ENCODE measurements at regions not wholly inside any gene's neighbourhood (a gene's known extent, or its start where the extent isn't known, plus 50 kb on each side); places are given as distances from the start of the nearest gene placed in this dataset.

DNA sequence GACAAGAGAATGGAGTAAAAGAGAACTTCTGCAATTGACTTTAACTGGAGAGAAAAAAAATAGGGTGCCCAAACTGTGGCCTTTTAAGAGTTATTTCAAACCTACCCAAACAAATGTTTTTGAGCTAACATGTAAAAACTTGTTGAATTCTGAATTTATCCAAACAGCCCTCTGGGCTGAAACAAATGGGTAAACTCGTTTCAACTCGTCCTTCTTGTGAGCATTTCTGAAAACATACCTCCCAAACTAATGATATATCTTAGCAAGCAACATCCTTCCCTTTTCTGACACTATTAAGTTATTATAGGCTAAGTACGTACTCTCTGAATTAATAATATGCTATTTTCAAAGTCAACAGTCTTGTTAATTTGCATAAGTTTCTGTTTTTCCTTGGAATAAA is 793.0 kb upstream of the ACVR2A start:
- TF ChIP-seq EZH2 (IDR thresholded peaks at IDR 0.05; ENCODE audit: low read length, unreplicated experiment), result no peak
- no peak for TF ChIP-seq EZH2phosphoT487 (IDR thresholded peaks at IDR 0.05; ENCODE audit: borderline replicate concordance, low read length)
- TF ChIP-seq CTCF (conservative IDR thresholded peaks at IDR 0.05; ENCODE audit: low read depth, low read length), result no peak
- ATAC-seq, result no peak
- no peaks in the 10 kb centered on the region for H4K20me1 ChIP-seq (ENCODE audit: low read length)
- no TSS peak for BruUV-seq (replicated peaks)
- intact Hi-C loops (cut with micrococcal nuclease), result no loop called here
- ChIA-PET CTCF (no interaction called here), POLR2A (ENCODE audit: unreplicated experiment) (no interaction called here)
- H3K4me3 ChIP-seq (ENCODE audit: low read length), result no peak overlapping the region
- no peak overlapping the region for H3K9ac ChIP-seq (ENCODE audit: low read length)
- H3K27me3 ChIP-seq (ENCODE audit: low read length), result no peaks in the 10 kb centered on the region
- DNase-seq, result no peak
- no peak overlapping the region for H3K27ac ChIP-seq (ENCODE audit: low read length)
- H3K79me2 ChIP-seq (ENCODE audit: low read length), result no peaks in the 10 kb centered on the region
- H3K4me2 ChIP-seq (ENCODE audit: low read length), result no peak overlapping the region
- H3K9me3 ChIP-seq (ENCODE audit: low read length), result no peaks in the 10 kb centered on the region
- H3K9me2 ChIP-seq (replicated peaks; ENCODE audit: low read length), result no peaks in the 10 kb centered on the region
- no peaks in the 10 kb centered on the region for H3K4me1 ChIP-seq (ENCODE audit: insufficient read depth, low read length)
- H2AFZ ChIP-seq (ENCODE audit: low read length), result no peak overlapping the region
- no peaks in the 10 kb centered on the region for H3K36me3 ChIP-seq (ENCODE audit: low read depth, low read length)
- H3F3A ChIP-seq (ENCODE audit: low read length, unreplicated experiment), result no peaks in the 10 kb centered on the region

- POLR2A ChIA-PET (ENCODE audit: unreplicated experiment), result no interaction called here
- Histone ChIP-seq H3K9me3 (ENCODE audit: low read length) (no peaks in the 10 kb centered on the region), H3F3A (ENCODE audit: low read length, unreplicated experiment) (no peaks in the 10 kb centered on the region), H3K9me2 (replicated peaks; ENCODE audit: low read length) (no peaks in the 10 kb centered on the region), H3K27ac (ENCODE audit: low read length) (no peak overlapping the region), H4K20me1 (ENCODE audit: low read length) (no peaks in the 10 kb centered on the region), H3K4me2 (ENCODE audit: low read length) (no peak overlapping the region), H3K79me2 (ENCODE audit: low read length) (no peaks in the 10 kb centered on the region), H3K27me3 (ENCODE audit: low read length) (no peaks in the 10 kb centered on the region), H3K9ac (ENCODE audit: low read length) (no peak overlapping the region), H3K4me3 (ENCODE audit: low read length) (no peak overlapping the region), H3K4me1 (ENCODE audit: insufficient read depth, low read length) (no peaks in the 10 kb centered on the region), H3K36me3 (ENCODE audit: low read depth, low read length) (no peaks in the 10 kb centered on the region), H2AFZ (ENCODE audit: low read length) (no peak overlapping the region)
- ATAC-seq (no peak), DNase-seq (no peak)
- CTCF ChIA-PET, result no interaction called here
- intact Hi-C loops (cut with micrococcal nuclease), result no loop called here
- TF ChIP-seq CTCF (conservative IDR thresholded peaks at IDR 0.05; ENCODE audit: low read depth, low read length) (no peak), EZH2 (IDR thresholded peaks at IDR 0.05; ENCODE audit: low read length, unreplicated experiment) (no peak), EZH2phosphoT487 (IDR thresholded peaks at IDR 0.05; ENCODE audit: borderline replicate concordance, low read length) (no peak)
- BruUV-seq (replicated peaks), result no TSS peak
Observed at GRCh38 chr2:147051248-147051647, 793.6 kb upstream of the ACVR2A start.

GRCh38 chr2:147049957-147050356 is 794.9 kb upstream of the ACVR2A start:
- ChIA-PET CTCF (no interaction called here), POLR2A (ENCODE audit: unreplicated experiment) (no interaction called here)
- Histone ChIP-seq H2AFZ (ENCODE audit: low read length) (no peak overlapping the region), H3K9me2 (replicated peaks; ENCODE audit: low read length) (no peaks in the 10 kb centered on the region), H3K4me1 (ENCODE audit: insufficient read depth, low read length) (peaks cover 5% of the 10 kb centered on the region), H3K36me3 (ENCODE audit: low read depth, low read length) (no peaks in the 10 kb centered on the region), H3K4me3 (ENCODE audit: low read length) (no peak overlapping the region), H3K27ac (ENCODE audit: low read length) (no peak overlapping the region), H3F3A (ENCODE audit: low read length, unreplicated experiment) (no peaks in the 10 kb centered on the region), H3K79me2 (ENCODE audit: low read length) (no peaks in the 10 kb centered on the region), H3K4me2 (ENCODE audit: low read length) (no peak overlapping the region), H4K20me1 (ENCODE audit: low read length) (no peaks in the 10 kb centered on the region), H3K9me3 (ENCODE audit: low read length) (no peaks in the 10 kb centered on the region), H3K27me3 (ENCODE audit: low read length) (no peaks in the 10 kb centered on the region), H3K9ac (ENCODE audit: low read length) (no peak overlapping the region)
- ATAC-seq, result no peak
- no peak for DNase-seq
- intact Hi-C loops (cut with micrococcal nuclease), result no loop called here
- no TSS peak for BruUV-seq (replicated peaks)
- TF ChIP-seq CTCF (conservative IDR thresholded peaks at IDR 0.05; ENCODE audit: low read depth, low read length), result no peak

All from PC-3 (cell line).